Mesendoderm (in vitro differentiated cells): ENCODE measurements at regions not wholly inside any gene's neighbourhood (a gene's known extent, or its start where the extent isn't known, plus 50 kb on each side); places are given as distances from the start of the nearest gene placed in this dataset.
A peak's percentile ranks its signal among the peaks of the same experiment; 100 is the strongest.

Experiments
- DNase-seq: peaks from one replicate; pipeline ENCODE4 v3.0.0; 2013
- H2AK5ac ChIP-seq: 2 replicates; pipeline ENCODE4 v1.6.1; 2013; ENCODE audit warnings: low read length, inconsistent platforms
- H2BK120ac ChIP-seq: 2 replicates; pipeline ENCODE4 v1.6.1; 2013; ENCODE audit warnings: low read depth, mild to moderate bottlenecking, low read length, moderate library complexity, mixed read lengths
- H2BK15ac ChIP-seq: replicated peaks from 2 replicates; pipeline ENCODE4 v1.6.1; 2013; ENCODE audit warnings: low read depth, mild to moderate bottlenecking, moderate library complexity
- H2BK5ac ChIP-seq: 2 replicates; pipeline ENCODE4 v1.6.1; 2013; ENCODE audit warnings: low read length, inconsistent platforms
- H3K18ac ChIP-seq: 2 replicates; pipeline ENCODE4 v1.6.1; 2013; ENCODE audit warnings: mild to moderate bottlenecking, low read length, mixed read lengths
- H3K23ac ChIP-seq: one replicate; pipeline ENCODE4 v1.6.1; 2013; ENCODE audit warnings: low read length
- H3K27ac ChIP-seq: 2 replicates; pipeline ENCODE4 v1.5.1; 2013; ENCODE audit warnings: low read depth, mild to moderate bottlenecking, inconsistent platforms, low read length, moderate library complexity
- H3K27me3 ChIP-seq: 2 replicates; pipeline ENCODE4 v1.6.1; 2013; ENCODE audit warnings: low read length, control low read depth, mild to moderate bottlenecking, inconsistent platforms; ENCODE audit not compliant: insufficient read depth, poor library complexity
- H3K36me3 ChIP-seq: 2 replicates; pipeline ENCODE4 v1.6.1; 2013; ENCODE audit warnings: low read length, inconsistent platforms; ENCODE audit not compliant: control insufficient read depth, insufficient read depth
- H3K4ac ChIP-seq: one replicate; pipeline ENCODE4 v1.6.1; 2013; ENCODE audit warnings: low read depth, mild to moderate bottlenecking, low read length, moderate library complexity
- H3K4me1 ChIP-seq: 2 replicates; pipeline ENCODE4 v1.6.1; 2013; ENCODE audit warnings: low read depth, low read length, inconsistent platforms; ENCODE audit not compliant: control insufficient read depth
- H3K4me2 ChIP-seq: 2 replicates; pipeline ENCODE4 v1.6.1; 2013; ENCODE audit warnings: low read length
- H3K4me3 ChIP-seq: 2 replicates; pipeline ENCODE4 v1.5.1; 2013; ENCODE audit warnings: mild to moderate bottlenecking, low read length
- H3K56ac ChIP-seq: one replicate; pipeline ENCODE4 v1.6.1; 2013; ENCODE audit warnings: low read length
- H3K79me1 ChIP-seq: 2 replicates; pipeline ENCODE4 v1.6.1; 2013; ENCODE audit warnings: low read length, inconsistent platforms
- H3K79me2 ChIP-seq: 2 replicates; pipeline ENCODE4 v1.6.1; 2013; ENCODE audit warnings: mild to moderate bottlenecking, low read length; ENCODE audit not compliant: control insufficient read depth, insufficient read depth
- H3K9ac ChIP-seq: 2 replicates; pipeline ENCODE4 v1.6.1; 2013; ENCODE audit warnings: low read length, inconsistent platforms
- H4K5ac ChIP-seq: one replicate; pipeline ENCODE4 v1.6.1; 2013; ENCODE audit warnings: low read length
- H4K8ac ChIP-seq: one replicate; pipeline ENCODE4 v1.6.1; 2013; ENCODE audit warnings: low read depth, mild to moderate bottlenecking, control low read depth, low read length, moderate library complexity
- WGBS: extraction: QIAGEN DNeasy Blood & Tissue Kit; methylation state at CpG from one replicate; pipeline ENCODE4 v1.1.7; 2013; ENCODE audit warnings: low lambda C conversion rate, missing lambda C conversion rate; ENCODE audit not compliant: insufficient coverage; ENCODE audit errors: extremely low coverage; 5-methylcytosine and 5-hydroxymethylcytosine counted together

DNA sequence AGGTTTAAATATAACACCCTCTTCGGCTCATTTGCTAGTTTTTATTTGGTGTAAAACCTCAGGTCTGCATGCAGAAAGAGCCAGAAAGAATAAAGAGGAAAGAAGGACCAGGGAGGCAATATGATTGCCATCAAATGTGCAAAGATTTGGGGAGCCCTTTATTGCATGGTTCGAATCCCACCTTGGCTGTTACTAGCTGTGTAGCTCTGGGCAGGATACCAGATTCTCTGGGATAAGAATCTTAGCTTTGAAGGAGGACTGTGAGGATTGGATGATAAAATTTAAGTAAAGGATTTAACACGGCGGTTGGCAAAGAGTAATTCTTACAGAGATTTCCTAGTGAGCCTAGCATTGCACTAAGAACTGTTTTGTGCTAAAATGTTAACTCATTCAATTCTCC is 510.2 kb upstream of the LCORL start:
- no peaks in the 10 kb centered on the region for H3K79me1 ChIP-seq
- H3K79me2 ChIP-seq: no peaks in the 10 kb centered on the region
- H4K5ac ChIP-seq: no peak overlapping the region
- H2BK120ac ChIP-seq: no peak overlapping the region
- no peak overlapping the region for H3K4ac ChIP-seq
- no peak overlapping the region for H3K4me2 ChIP-seq
- no peak overlapping the region for H2BK15ac ChIP-seq
- no CpG with 5 or more reads among the region's 4 CpGs for WGBS
- no peak overlapping the region for H3K23ac ChIP-seq
- no peak overlapping the region for H3K27ac ChIP-seq
- no peak overlapping the region for H3K56ac ChIP-seq
- H3K9ac ChIP-seq: no peak overlapping the region
- H3K4me1 ChIP-seq: no peaks in the 10 kb centered on the region
- H3K27me3 ChIP-seq: no peaks in the 10 kb centered on the region
- H3K18ac ChIP-seq: no peak overlapping the region
- no peaks in the 10 kb centered on the region for H3K36me3 ChIP-seq
- no peak for DNase-seq
- H2BK5ac ChIP-seq: no peak overlapping the region
- H4K8ac ChIP-seq: no peak overlapping the region
- H3K4me3 ChIP-seq: no peak overlapping the region
- no peak overlapping the region for H2AK5ac ChIP-seq

DNA sequence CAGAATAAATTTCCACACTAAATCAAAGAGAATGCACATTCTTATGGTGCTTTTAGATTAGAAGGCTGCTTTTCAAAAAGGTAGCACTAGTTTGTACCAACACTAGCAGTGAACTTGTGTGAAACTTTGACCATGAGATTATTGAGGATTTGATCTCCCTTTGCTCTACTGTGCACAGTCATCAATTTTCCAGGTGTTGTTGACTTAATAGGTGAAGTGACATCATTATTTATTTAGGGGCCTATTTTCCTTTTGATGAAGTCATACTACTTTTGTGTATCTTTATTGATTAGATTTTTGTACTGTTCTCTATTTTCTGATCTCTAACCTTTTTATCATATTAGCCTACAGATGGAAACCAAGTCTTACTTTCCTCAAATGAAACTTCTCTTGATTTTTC is 507.9 kb upstream of the LCORL start:
- Histone ChIP-seq H3K56ac (no peak overlapping the region), H2AK5ac (no peak overlapping the region), H4K8ac (no peak overlapping the region), H3K23ac (no peak overlapping the region), H3K4ac (no peak overlapping the region), H3K9ac (no peak overlapping the region), H3K4me1 (no peaks in the 10 kb centered on the region), H3K79me2 (no peaks in the 10 kb centered on the region), H3K27ac (no peak overlapping the region), H3K4me3 (no peak overlapping the region), H3K4me2 (no peak overlapping the region), H2BK15ac (no peak overlapping the region), H3K79me1 (no peaks in the 10 kb centered on the region), H3K36me3 (no peaks in the 10 kb centered on the region), H4K5ac (no peak overlapping the region), H2BK120ac (no peak overlapping the region), H3K27me3 (no peaks in the 10 kb centered on the region), H2BK5ac (no peak overlapping the region), H3K18ac (no peak overlapping the region)
- no peak for DNase-seq

- Histone ChIP-seq H3K27ac (no peak overlapping the region), H3K4ac (no peak overlapping the region), H3K23ac (no peak overlapping the region), H2BK120ac (no peak overlapping the region), H3K27me3 (no peaks in the 10 kb centered on the region), H3K9ac (no peak overlapping the region), H3K18ac (no peak overlapping the region), H3K4me3 (no peak overlapping the region), H3K36me3 (no peaks in the 10 kb centered on the region), H2BK15ac (no peak overlapping the region), H2BK5ac (no peak overlapping the region), H3K56ac (no peak overlapping the region), H4K5ac (no peak overlapping the region), H3K4me1 (no peaks in the 10 kb centered on the region), H3K4me2 (no peak overlapping the region), H3K79me1 (no peaks in the 10 kb centered on the region), H3K79me2 (no peaks in the 10 kb centered on the region), H4K8ac (no peak overlapping the region), H2AK5ac (no peak overlapping the region)
- WGBS: no CpG with 5 or more reads among the region's 4 CpGs
- no peak for DNase-seq
Observed at GRCh38 chr4:18524667-18525066, 503.1 kb upstream of the LCORL start.

DNA sequence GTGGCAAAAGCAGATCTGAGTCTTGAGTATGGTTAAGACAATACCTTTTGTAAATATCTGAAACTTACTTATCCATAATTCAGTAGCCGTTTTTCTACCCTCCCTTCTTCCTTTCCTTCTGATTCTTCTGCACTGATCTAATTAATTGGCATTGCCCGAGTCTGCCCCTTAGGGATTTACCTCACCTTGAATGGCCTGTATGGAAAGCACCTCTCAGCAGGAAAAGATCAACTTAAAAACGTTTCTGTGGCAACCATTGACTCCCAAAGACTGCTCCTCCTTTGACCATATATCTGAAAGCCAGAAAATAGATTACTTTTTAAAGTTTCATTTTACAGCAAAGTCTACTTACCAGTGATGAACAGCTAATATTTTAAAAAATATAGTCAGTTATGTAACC is 496.5 kb upstream of the LCORL start:
- Histone ChIP-seq H3K4ac (no peak overlapping the region), H3K27me3 (no peaks in the 10 kb centered on the region), H4K8ac (no peak overlapping the region), H3K79me1 (no peaks in the 10 kb centered on the region), H3K4me2 (no peak overlapping the region), H3K56ac (no peak overlapping the region), H3K23ac (no peak overlapping the region), H2BK15ac (no peak overlapping the region), H3K36me3 (no peaks in the 10 kb centered on the region), H2BK120ac (no peak overlapping the region), H3K4me3 (no peak overlapping the region), H2AK5ac (no peak overlapping the region), H3K4me1 (no peaks in the 10 kb centered on the region), H3K27ac (no peak overlapping the region), H3K9ac (no peak overlapping the region), H4K5ac (no peak overlapping the region), H3K79me2 (no peaks in the 10 kb centered on the region), H3K18ac (no peak overlapping the region), H2BK5ac (no peak overlapping the region)
- peak; percentile 14 for DNase-seq
- WGBS: no CpG with 5 or more reads among the region's 3 CpGs

- no peaks in the 10 kb centered on the region for H3K4me1 ChIP-seq
- H3K4ac ChIP-seq: no peak overlapping the region
- H3K4me2 ChIP-seq: no peak overlapping the region
- H4K8ac ChIP-seq: peak overlapping the region; percentile 2
- H3K4me3 ChIP-seq: no peak overlapping the region
- H3K79me2 ChIP-seq: no peaks in the 10 kb centered on the region
- H2BK15ac ChIP-seq: peak overlapping the region; percentile 85
- H3K9ac ChIP-seq: no peak overlapping the region
- DNase-seq: no peak
- H4K5ac ChIP-seq: no peak overlapping the region
- no peak overlapping the region for H2BK5ac ChIP-seq
- no peaks in the 10 kb centered on the region for H3K27me3 ChIP-seq
- no peak overlapping the region for H3K23ac ChIP-seq
- no peak overlapping the region for H2AK5ac ChIP-seq
- H3K36me3 ChIP-seq: no peaks in the 10 kb centered on the region
- H3K27ac ChIP-seq: no peak overlapping the region
- H2BK120ac ChIP-seq: no peak overlapping the region
- H3K79me1 ChIP-seq: no peaks in the 10 kb centered on the region
- no peak overlapping the region for H3K18ac ChIP-seq
- H3K56ac ChIP-seq: no peak overlapping the region
Observed at GRCh38 chr4:18513861-18514260, 492.3 kb upstream of the LCORL start.

DNA sequence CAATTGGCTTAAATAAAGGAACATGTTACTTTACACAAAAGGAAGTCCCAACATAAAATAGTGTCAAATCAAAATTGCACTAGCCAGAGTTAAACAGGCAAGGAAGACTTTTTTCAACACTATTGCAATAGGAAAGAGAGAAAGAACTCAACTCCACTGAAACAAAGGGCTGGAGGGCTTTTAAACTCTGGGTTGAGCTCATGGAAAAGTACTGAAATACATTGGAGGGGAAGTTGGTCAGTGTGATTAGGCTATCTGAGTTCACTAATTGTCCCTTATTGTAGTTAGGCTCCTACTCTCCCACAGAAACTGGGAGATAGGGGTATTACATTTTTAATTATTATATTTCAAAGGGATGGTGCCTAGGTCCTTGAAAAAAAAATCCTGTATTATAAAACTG is 491.2 kb upstream of the LCORL start:
- Histone ChIP-seq H2BK120ac (no peak overlapping the region), H2BK15ac (no peak overlapping the region)

More for the DNA sequence above, 491.2 kb upstream of the LCORL start:
- H3K79me1 ChIP-seq: no peaks in the 10 kb centered on the region
- no peak overlapping the region for H2BK5ac ChIP-seq
- H3K56ac ChIP-seq: no peak overlapping the region
- no peak overlapping the region for H3K23ac ChIP-seq
- H3K79me2 ChIP-seq: no peaks in the 10 kb centered on the region
- DNase-seq: peak; percentile 62
- H3K4ac ChIP-seq: no peak overlapping the region
- H3K18ac ChIP-seq: no peak overlapping the region
- no peak overlapping the region for H3K27ac ChIP-seq
- no peak overlapping the region for H4K8ac ChIP-seq
- H4K5ac ChIP-seq: no peak overlapping the region
- H2AK5ac ChIP-seq: no peak overlapping the region
- no peak overlapping the region for H3K9ac ChIP-seq
- no peaks in the 10 kb centered on the region for H3K27me3 ChIP-seq
- no peak overlapping the region for H3K4me2 ChIP-seq
- no peaks in the 10 kb centered on the region for H3K4me1 ChIP-seq
- no peaks in the 10 kb centered on the region for H3K36me3 ChIP-seq
- no peak overlapping the region for H3K4me3 ChIP-seq
